RWPE2 (cell line): ENCODE measurements at regions not wholly inside any gene's neighbourhood (a gene's known extent, or its start where the extent isn't known, plus 50 kb on each side); places are given as distances from the start of the nearest gene placed in this dataset.

Experiments used
- ATAC-seq: fragments of 200-7000 bp; cut with Tn5 transposase; 3 replicates; pipeline ENCODE4 v1.9.1; 2021; ENCODE audit warnings: low read depth
- DNase-seq: peaks from one replicate; pipeline ENCODE4 v3.0.0-alpha.2; 2020; ENCODE audit warnings: low spot score
- H3K27ac ChIP-seq: fragments of 450-650 bp; 2 replicates; pipeline ENCODE4 v1.5.1; 2017; ENCODE audit warnings: mild to moderate bottlenecking; ENCODE audit not compliant: poor library complexity, severe bottlenecking
- H3K27me3 ChIP-seq: fragments of 250-450 bp; sonication (Bioruptor Pico); 2 replicates; pipeline ENCODE4 v1.5.1; 2021; ENCODE audit warnings: mild to moderate bottlenecking, moderate library complexity; ENCODE audit not compliant: insufficient read depth, poor library complexity, severe bottlenecking
- H3K36me3 ChIP-seq: fragments of 250-450 bp; sonication (Bioruptor Pico); 2 replicates; pipeline ENCODE4 v1.5.1; 2020; ENCODE audit warnings: low read depth, mild to moderate bottlenecking, moderate library complexity
- H3K4me1 ChIP-seq: fragments of 250-450 bp; sonication (Bioruptor Pico); 2 replicates; pipeline ENCODE4 v1.5.1; 2021; ENCODE audit warnings: mild to moderate bottlenecking, moderate library complexity; ENCODE audit not compliant: insufficient read depth, poor library complexity, severe bottlenecking
- H3K4me3 ChIP-seq: fragments of 250-450 bp; sonication (Bioruptor Pico); 2 replicates; pipeline ENCODE4 v1.5.1; 2021; ENCODE audit warnings: mild to moderate bottlenecking, moderate library complexity; ENCODE audit not compliant: severe bottlenecking
- H3K9me3 ChIP-seq: fragments of 250-450 bp; sonication (Bioruptor Pico); 2 replicates; pipeline ENCODE4 v1.5.1; 2021; ENCODE audit warnings: mild to moderate bottlenecking, moderate library complexity; ENCODE audit not compliant: severe bottlenecking
- TF ChIP-seq, protein P1 (sequence below): fragments of 450-650 bp; IDR thresholded peaks from one replicate; pipeline ENCODE4 v1.5.1; 2017; ENCODE audit warnings: mild to moderate bottlenecking, moderate library complexity; ENCODE audit not compliant: poor library complexity, severe bottlenecking

DNA sequence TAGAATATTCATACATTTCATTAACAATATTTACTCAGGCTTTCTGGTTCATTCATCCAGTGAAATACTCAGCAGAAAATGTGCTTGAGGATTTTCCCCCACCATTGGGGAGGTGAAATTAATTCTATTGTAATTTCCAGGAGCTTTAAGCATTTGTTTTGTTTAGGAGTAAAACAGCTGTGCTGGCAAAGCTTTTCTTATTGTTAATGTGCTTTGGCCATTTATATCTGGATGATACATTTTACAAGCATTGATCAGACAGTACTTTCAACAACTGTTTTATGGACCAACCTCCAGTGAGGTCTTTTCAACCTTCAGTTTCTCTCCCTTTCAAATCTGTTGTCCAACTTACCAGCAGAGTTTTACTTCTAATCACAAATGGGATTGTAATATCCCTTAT is 672.4 kb downstream of the CDH11 start:
- DNase-seq (no peak), ATAC-seq (no peak)
- H3K9me3 ChIP-seq, result no peaks in the 10 kb centered on the region
- TF ChIP-seq, protein P1, sequence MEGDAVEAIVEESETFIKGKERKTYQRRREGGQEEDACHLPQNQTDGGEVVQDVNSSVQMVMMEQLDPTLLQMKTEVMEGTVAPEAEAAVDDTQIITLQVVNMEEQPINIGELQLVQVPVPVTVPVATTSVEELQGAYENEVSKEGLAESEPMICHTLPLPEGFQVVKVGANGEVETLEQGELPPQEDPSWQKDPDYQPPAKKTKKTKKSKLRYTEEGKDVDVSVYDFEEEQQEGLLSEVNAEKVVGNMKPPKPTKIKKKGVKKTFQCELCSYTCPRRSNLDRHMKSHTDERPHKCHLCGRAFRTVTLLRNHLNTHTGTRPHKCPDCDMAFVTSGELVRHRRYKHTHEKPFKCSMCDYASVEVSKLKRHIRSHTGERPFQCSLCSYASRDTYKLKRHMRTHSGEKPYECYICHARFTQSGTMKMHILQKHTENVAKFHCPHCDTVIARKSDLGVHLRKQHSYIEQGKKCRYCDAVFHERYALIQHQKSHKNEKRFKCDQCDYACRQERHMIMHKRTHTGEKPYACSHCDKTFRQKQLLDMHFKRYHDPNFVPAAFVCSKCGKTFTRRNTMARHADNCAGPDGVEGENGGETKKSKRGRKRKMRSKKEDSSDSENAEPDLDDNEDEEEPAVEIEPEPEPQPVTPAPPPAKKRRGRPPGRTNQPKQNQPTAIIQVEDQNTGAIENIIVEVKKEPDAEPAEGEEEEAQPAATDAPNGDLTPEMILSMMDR, result no peak
- no peaks in the 10 kb centered on the region for H3K4me1 ChIP-seq
- no peak overlapping the region for H3K4me3 ChIP-seq
- H3K36me3 ChIP-seq, result no peaks in the 10 kb centered on the region
- H3K27me3 ChIP-seq, result no peaks in the 10 kb centered on the region
- no peak overlapping the region for H3K27ac ChIP-seq

DNA sequence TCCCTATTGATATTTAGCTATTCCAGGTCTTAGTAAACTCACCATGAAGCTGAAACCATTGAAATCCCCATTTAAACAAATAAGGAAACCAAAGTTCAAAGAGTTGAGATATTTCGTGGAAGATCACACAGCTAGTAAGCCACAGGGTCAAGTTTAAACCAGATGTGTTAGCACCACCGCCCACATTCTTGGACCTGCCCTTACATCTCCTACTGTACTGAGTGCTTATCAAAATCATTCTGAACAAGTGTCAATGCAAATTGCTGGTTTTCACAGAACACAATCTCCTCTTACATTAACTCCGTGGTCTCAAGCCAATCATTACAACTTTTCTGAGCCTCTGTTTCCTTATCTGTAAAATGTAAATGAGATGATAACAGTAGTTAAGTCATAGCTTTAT is 676.2 kb downstream of the CDH11 start:
- no peak for ATAC-seq
- Histone ChIP-seq H3K4me1 (peaks cover 3% of the 10 kb centered on the region), H3K27ac (no peak overlapping the region), H3K4me3 (no peak overlapping the region), H3K36me3 (no peaks in the 10 kb centered on the region), H3K9me3 (no peaks in the 10 kb centered on the region), H3K27me3 (no peaks in the 10 kb centered on the region)
- DNase-seq, result no peak
- TF ChIP-seq, protein P1, result no peak

DNA sequence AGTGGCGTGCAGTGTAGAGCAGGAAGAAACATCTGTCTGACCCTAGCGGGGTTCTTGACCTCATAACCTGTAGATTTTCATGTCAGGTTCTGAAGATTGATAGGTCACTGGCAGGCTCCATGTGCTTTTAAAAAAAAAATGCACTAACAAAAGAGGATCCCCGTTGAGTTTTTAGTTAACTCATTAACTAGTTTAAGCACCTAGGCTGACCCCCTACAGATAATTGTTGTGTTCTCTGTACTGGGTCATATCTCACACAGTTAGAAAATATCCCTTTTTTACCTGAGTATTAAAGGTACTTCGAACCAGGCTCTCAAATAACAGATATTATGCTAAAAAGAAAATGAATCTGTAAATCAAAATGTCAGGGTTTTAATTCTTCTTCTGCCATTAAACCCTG is 676.6 kb downstream of the CDH11 start:
- Histone ChIP-seq H3K4me1 (peaks cover 7% of the 10 kb centered on the region), H3K27me3 (no peaks in the 10 kb centered on the region), H3K36me3 (no peaks in the 10 kb centered on the region), H3K27ac (no peak overlapping the region), H3K9me3 (no peaks in the 10 kb centered on the region), H3K4me3 (no peak overlapping the region)
- ATAC-seq (no peak), DNase-seq (no peak)
- TF ChIP-seq, protein P1, result no peak

DNA sequence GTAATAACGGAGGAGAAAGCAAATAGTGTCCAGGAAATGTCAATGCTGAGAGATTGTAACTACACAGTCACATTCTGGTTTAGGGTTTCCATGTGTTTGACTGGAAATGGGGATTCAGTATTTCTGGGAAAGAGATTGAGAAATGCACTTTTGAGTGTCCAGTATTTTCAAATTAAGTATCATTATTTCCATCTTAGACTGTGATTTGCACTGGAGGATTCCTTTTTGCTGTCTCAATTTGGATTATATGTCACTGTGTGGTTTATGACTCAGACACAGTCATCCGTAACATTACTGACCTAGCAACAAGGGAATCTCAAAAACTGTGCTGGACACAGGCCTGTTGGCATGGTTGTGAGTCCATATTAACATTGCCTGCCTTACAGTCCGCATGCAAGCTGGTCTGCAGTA is 681.4 kb downstream of the CDH11 start:
- TF ChIP-seq, protein P1, result no peak
- Histone ChIP-seq H3K9me3 (no peaks in the 10 kb centered on the region), H3K36me3 (no peaks in the 10 kb centered on the region), H3K27me3 (no peaks in the 10 kb centered on the region), H3K4me1 (peaks cover 12% of the 10 kb centered on the region), H3K27ac (peak overlapping the region; percentile 49), H3K4me3 (no peak overlapping the region)
- ATAC-seq, result peak; percentile 97
- DNase-seq, result no peak

DNA sequence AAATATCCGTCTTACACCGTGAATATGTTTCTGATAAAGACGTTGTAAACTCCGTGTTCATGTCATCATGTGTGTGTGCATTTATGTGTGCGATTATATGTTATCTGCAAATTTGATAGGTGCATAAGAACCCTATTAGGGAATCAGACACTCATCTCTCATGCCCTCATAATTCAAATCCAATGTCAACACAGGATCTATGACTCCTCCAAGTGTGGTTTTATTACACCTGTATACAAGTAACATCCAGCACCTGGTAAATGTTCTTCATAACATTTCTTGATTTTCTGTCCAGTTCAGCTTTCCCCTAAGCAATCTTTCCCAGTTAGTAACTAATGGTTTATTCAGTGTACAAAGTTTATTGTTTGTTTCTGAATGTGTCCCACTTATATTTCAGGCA is 681.9 kb downstream of the CDH11 start:
- no peak overlapping the region for H3K4me3 ChIP-seq
- TF ChIP-seq, protein P1, result no peak

More for the DNA sequence above, 681.9 kb downstream of the CDH11 start:
- H3K36me3 ChIP-seq, result no peaks in the 10 kb centered on the region
- no peaks in the 10 kb centered on the region for H3K9me3 ChIP-seq
- peak overlapping the region; percentile 49 for H3K27ac ChIP-seq
- H3K4me1 ChIP-seq, result peaks cover 12% of the 10 kb centered on the region
- DNase-seq (no peak), ATAC-seq (peak; percentile 67)
- H3K27me3 ChIP-seq, result no peaks in the 10 kb centered on the region
